ENCODE measurements at regions not wholly inside any gene's neighbourhood (a gene's known extent, or its start where the extent isn't known, plus 50 kb on each side); places are given as distances from the start of the nearest gene placed in this dataset.

- no peak for DNase-seq (ENCODE audit: low read depth)
Observed at GRCh38 chr21:32184065-32184464, 94.8 kb downstream of the MIS18A start.

- no peak for DNase-seq (ENCODE audit: low read depth)
Observed at GRCh38 chr21:32183396-32183795, 95.5 kb downstream of the MIS18A start.

GRCh38 chr21:32182449-32182848 lies 96.4 kb downstream of the MIS18A start:
- no peak for DNase-seq (ENCODE audit: low read depth)

GRCh38 chr21:32181457-32181856 lies 97.4 kb downstream of the MIS18A start:
- no peak for DNase-seq (ENCODE audit: low read depth)

- no peak for DNase-seq (ENCODE audit: low read depth)
Observed at GRCh38 chr21:32174819-32175218, 104.0 kb downstream of the MIS18A start.

- no peak for DNase-seq (ENCODE audit: low read depth)
Observed at GRCh38 chr21:32173121-32173724, 105.6 kb downstream of the MIS18A start.

- no peak for DNase-seq (ENCODE audit: low read depth)
Observed at GRCh38 chr21:32172106-32172505, 106.7 kb downstream of the MIS18A start.

GRCh38 chr21:32167513-32167912 lies 111.3 kb downstream of the MIS18A start:
- no peak for DNase-seq (ENCODE audit: low read depth)

- DNase-seq (ENCODE audit: low read depth), result no peak
Observed at GRCh38 chr21:32163386-32163785, 115.5 kb downstream of the MIS18A start.

GRCh38 chr21:32162727-32163320 lies 116.0 kb downstream of the MIS18A start:
- no peak for DNase-seq (ENCODE audit: low read depth)

GRCh38 chr21:32155226-32155625 lies 123.6 kb downstream of the MIS18A start:
- no peak for DNase-seq (ENCODE audit: low read depth)

GRCh38 chr21:32147041-32147440 lies 131.8 kb downstream of the MIS18A start:
- DNase-seq (ENCODE audit: low read depth), result no peak

- DNase-seq (ENCODE audit: low read depth), result no peak
Observed at GRCh38 chr21:32144851-32145250, 134.0 kb downstream of the MIS18A start.

GRCh38 chr21:32143241-32143939 lies 135.5 kb downstream of the MIS18A start:
- no peak for DNase-seq (ENCODE audit: low read depth)

GRCh38 chr21:32141318-32141633 lies 137.6 kb downstream of the MIS18A start:
- no peak for DNase-seq (ENCODE audit: low read depth)

- DNase-seq (ENCODE audit: low read depth), result no peak
Observed at GRCh38 chr21:32140604-32141317, 138.1 kb downstream of the MIS18A start.

- DNase-seq (ENCODE audit: low read depth), result no peak
Observed at GRCh38 chr21:32140151-32140550, 138.7 kb downstream of the MIS18A start.

- no peak for DNase-seq (ENCODE audit: low read depth)
Observed at GRCh38 chr21:32138658-32139057, 140.2 kb downstream of the MIS18A start.

GRCh38 chr21:32137931-32138330 lies 140.9 kb downstream of the MIS18A start:
- no peak for DNase-seq (ENCODE audit: low read depth)

- no peak for DNase-seq (ENCODE audit: low read depth)
Observed at GRCh38 chr21:32137266-32137665, 141.6 kb downstream of the MIS18A start.

- DNase-seq (ENCODE audit: low read depth), result no peak
Observed at GRCh38 chr21:32136546-32136945, 142.3 kb downstream of the MIS18A start.

Measured in myocyte (in vitro differentiated cells).